IMR-90 (cell line): ENCODE measurements at regions not wholly inside any gene's neighbourhood (a gene's known extent, or its start where the extent isn't known, plus 50 kb on each side); places are given as distances from the start of the nearest gene placed in this dataset.

Experiments
- ATAC-seq: fragments of 200-7000 bp; cut with Tn5 transposase; 2 replicates; pipeline ENCODE4 v1.9.1; 2020; ENCODE audit warnings: low read depth, mild to moderate bottlenecking, moderate library complexity
- BruUV-seq: library from RNA; stranded (reverse); fragments of 400-500 nt; replicated peaks from 2 replicates; lab custom pipeline; 2021; lab: Mats Ljungman, UMichigan
- CTCF ChIA-PET: fragments of 300-600 bp; formaldehyde crosslinking; extraction: SDS; loops from one replicate; lab custom pipeline; 2021; ENCODE audit warnings: antibody characterized with exemption; lab: Yijun Ruan, JAX
- POLR2A ChIA-PET: fragments of 300-600 bp; sonication (Branson Sonifier 250); formaldehyde crosslinking; loops from one replicate; lab custom pipeline; 2022; ENCODE audit warnings: antibody characterized with exemption; ENCODE audit not compliant: unreplicated experiment; lab: Charles Lee
- DNase-seq: peaks from one replicate; pipeline ENCODE4 v3.0.0; 2013
- H2AFZ ChIP-seq: replicated peaks from 2 replicates; pipeline ENCODE3; 2013; ENCODE audit warnings: low read length, mild to moderate bottlenecking; ENCODE audit not compliant: poor library complexity
- H2AK5ac ChIP-seq: 2 replicates; pipeline ENCODE4 v1.6.1; 2013; ENCODE audit warnings: low read depth, low read length, inconsistent platforms
- H2AK9ac ChIP-seq: replicated peaks from 2 replicates; pipeline ENCODE3; 2013; ENCODE audit warnings: mild to moderate bottlenecking, low read depth, low read length, moderate library complexity; ENCODE audit not compliant: poor library complexity
- H2BK120ac ChIP-seq: 2 replicates; pipeline ENCODE4 v1.6.1; 2013; ENCODE audit warnings: low read depth, low read length, inconsistent platforms
- H2BK15ac ChIP-seq: 3 replicates; pipeline ENCODE4 v1.6.1; 2013; ENCODE audit warnings: low read depth, low read length, inconsistent platforms
- H2BK20ac ChIP-seq: 2 replicates; pipeline ENCODE4 v1.6.1; 2013; ENCODE audit warnings: low read depth, mild to moderate bottlenecking, inconsistent platforms, low read length, moderate library complexity
- H2BK5ac ChIP-seq: 2 replicates; pipeline ENCODE4 v1.6.1; 2013; ENCODE audit warnings: mild to moderate bottlenecking, low read depth, low read length, inconsistent platforms; ENCODE audit not compliant: poor library complexity, severe bottlenecking
- H3K14ac ChIP-seq: replicated peaks from 2 replicates; pipeline ENCODE4 v1.6.1; 2013; ENCODE audit warnings: low read depth, low read length, inconsistent platforms
- H3K18ac ChIP-seq: 2 replicates; pipeline ENCODE4 v1.6.1; 2013; ENCODE audit warnings: low read depth, low read length, control low read depth
- H3K23ac ChIP-seq: 2 replicates; pipeline ENCODE4 v1.6.1; 2013; ENCODE audit warnings: low read depth, low read length, inconsistent platforms
- H3K27ac ChIP-seq: 2 replicates; pipeline ENCODE4 v1.5.1; 2013; ENCODE audit warnings: mild to moderate bottlenecking, control low read depth, low read length; ENCODE audit not compliant: insufficient read depth
- H3K27me3 ChIP-seq: 2 replicates; pipeline ENCODE4 v1.6.1; 2013; ENCODE audit warnings: low read length; ENCODE audit not compliant: control insufficient read depth, insufficient read depth
- H3K36me3 ChIP-seq: 2 replicates; pipeline ENCODE4 v1.6.1; 2013; ENCODE audit warnings: low read length, mixed read lengths; ENCODE audit not compliant: control insufficient read depth, insufficient read depth
- H3K4ac ChIP-seq: 2 replicates; pipeline ENCODE4 v1.6.1; 2013; ENCODE audit warnings: low read depth, low read length, inconsistent platforms
- H3K4me1 ChIP-seq: 2 replicates; pipeline ENCODE4 v1.6.1; 2013; ENCODE audit warnings: low read length, mixed read lengths; ENCODE audit not compliant: control insufficient read depth, insufficient read depth
- H3K4me2 ChIP-seq: 2 replicates; pipeline ENCODE4 v1.6.1; 2013; ENCODE audit warnings: low read depth, mild to moderate bottlenecking, control low read depth, low read length, moderate library complexity
- H3K4me3 ChIP-seq: 2 replicates; pipeline ENCODE4 v1.5.1; 2013; ENCODE audit warnings: low read depth, mild to moderate bottlenecking, control low read depth, low read length, moderate library complexity; ENCODE audit not compliant: insufficient read depth
- H3K56ac ChIP-seq: 2 replicates; pipeline ENCODE4 v1.6.1; 2013; ENCODE audit warnings: low read length, inconsistent platforms; ENCODE audit not compliant: insufficient read depth; ENCODE audit errors: extremely low read depth
- H3K79me1 ChIP-seq, 2 experiments: 2 replicates each; pipeline ENCODE4 v1.6.1; 2013; ENCODE audit warnings: low read length in 2 of 2, inconsistent platforms in 1 of 2, low read depth in 1 of 2
- H3K9ac ChIP-seq: 2 replicates; pipeline ENCODE4 v1.6.1; 2013; ENCODE audit warnings: low read depth, low read length, control low read depth
- H3K9me1 ChIP-seq: 2 replicates; pipeline ENCODE4 v1.6.1; 2013; ENCODE audit warnings: low read length, inconsistent platforms; ENCODE audit not compliant: insufficient read depth
- H3K9me3 ChIP-seq: 2 replicates; pipeline ENCODE4 v1.6.1; 2013; ENCODE audit warnings: low read length; ENCODE audit not compliant: control insufficient read depth, insufficient read depth
- H4K20me1 ChIP-seq: 2 replicates; pipeline ENCODE4 v1.6.1; 2013; ENCODE audit warnings: low read length, inconsistent platforms; ENCODE audit not compliant: insufficient read depth
- H4K5ac ChIP-seq: 2 replicates; pipeline ENCODE4 v1.6.1; 2013; ENCODE audit warnings: mild to moderate bottlenecking, low read depth, low read length, control low read depth
- H4K8ac ChIP-seq, 2 experiments: 2 replicates each; pipeline ENCODE4 v1.6.1; 2013; ENCODE audit warnings: low read depth in 2 of 2, low read length in 2 of 2, control low read depth in 1 of 2, inconsistent platforms in 1 of 2
- H4K91ac ChIP-seq: 2 replicates; pipeline ENCODE4 v1.6.1; 2013; ENCODE audit warnings: low read depth, low read length, inconsistent platforms; ENCODE audit not compliant: insufficient read depth
- FOS ChIP-seq: fragments of 150-350 bp; IDR thresholded peaks from 2 replicates; pipeline ENCODE4 v1.6.1; 2016; ENCODE audit warnings: low read depth, low read length
- NFE2L2 ChIP-seq: fragments of 150-350 bp; IDR thresholded peaks from 2 replicates; pipeline ENCODE4 v1.6.1; 2016; ENCODE audit warnings: low read depth, mild to moderate bottlenecking, low read length
- RCOR1 ChIP-seq: IDR thresholded peaks from 2 replicates; pipeline ENCODE4 v1.6.1; 2012; ENCODE audit warnings: mild to moderate bottlenecking, low read length, improper control_type of control experiment; ENCODE audit not compliant: insufficient replicate concordance
- WGBS, 2 experiments: methylation state at CpG; one replicate each; pipeline versions ENCODE4 v1.1.5 to v1.1.7; 2013; ENCODE audit warnings: missing lambda C conversion rate in 2 of 2; ENCODE audit not compliant: insufficient read length in 1 of 2; ENCODE audit errors: extremely low coverage in 2 of 2; 5-methylcytosine and 5-hydroxymethylcytosine counted together
- dilution Hi-C: fragments of 300-500 bp; cut with HindIII; formaldehyde crosslinking; loops from one replicate; pipeline ENCODE4 v1.14.3; 2018; ENCODE audit warnings: low sequenced_read_pairs; ENCODE audit not compliant: unreplicated experiment
- in situ Hi-C: fragments of 300-500 bp; cut with MboI; formaldehyde crosslinking; loops from 3 replicates; pipeline ENCODE4 v1.14.3; 2019; ENCODE audit warnings: low sequenced_read_pairs, inconsistent platforms, mixed read lengths
- intact Hi-C: fragments of 100-400 bp; cut with micrococcal nuclease; formaldehyde crosslinking; loops from 2 replicates; pipeline ENCODE4 v1.10.0; 2022

DNA sequence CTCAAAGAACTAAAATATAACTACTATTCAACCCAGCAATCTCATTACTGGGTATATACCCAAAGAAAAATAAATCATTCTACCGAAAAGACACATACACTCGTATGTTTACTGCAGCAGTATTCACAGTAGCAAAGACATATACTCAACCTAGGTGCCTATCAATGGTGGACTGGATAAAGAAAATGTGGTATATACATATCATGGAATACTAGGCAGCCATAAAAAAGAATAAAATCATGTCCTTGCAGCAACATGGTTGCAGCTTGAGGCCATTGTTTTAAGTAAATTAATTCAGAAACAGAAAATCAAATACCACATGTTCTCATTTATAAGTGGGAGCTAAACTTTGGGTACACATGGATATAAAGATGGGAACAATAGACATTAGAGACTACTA, 266.2 kb upstream of the POU3F1 start:
- Histone ChIP-seq H3K79me1 (no peaks in the 10 kb centered on the region), H2AK9ac (no peak overlapping the region), H3K4me2 (no peak overlapping the region), H3K14ac (no peak overlapping the region), H3K36me3 (no peaks in the 10 kb centered on the region), H2BK15ac (no peak overlapping the region), H3K18ac (no peak overlapping the region), H3K4me3 (no peak overlapping the region), H3K9me3 (no peaks in the 10 kb centered on the region), H3K27me3 (no peaks in the 10 kb centered on the region), H2AFZ (no peak overlapping the region), H2AK5ac (no peak overlapping the region), H4K5ac (no peak overlapping the region), H4K20me1 (no peaks in the 10 kb centered on the region), H4K8ac (no peak overlapping the region), H3K4ac (no peak overlapping the region), H3K56ac (no peak overlapping the region), H2BK20ac (no peak overlapping the region), H2BK120ac (no peak overlapping the region), H4K91ac (no peak overlapping the region), H3K9me1 (no peaks in the 10 kb centered on the region), H2BK5ac (no peak overlapping the region), H3K4me1 (no peaks in the 10 kb centered on the region), H3K27ac (no peak overlapping the region), H3K9ac (no peak overlapping the region), H3K23ac (no peak overlapping the region)
- intact Hi-C loops = no loop called here
- no peak for ATAC-seq
- no TSS peak for BruUV-seq
- dilution Hi-C loops = no loop called here
- in situ Hi-C loops = no loop called here
- CTCF ChIA-PET = no interaction called here
- no CpG with 5 or more reads among the region's 2 CpGs for WGBS, 2 experiments
- DNase-seq = no peak
- POLR2A ChIA-PET = no interaction called here
- TF ChIP-seq NFE2L2 (no peak), FOS (no peak), RCOR1 (no peak)
